HepG2 (cell line): ENCODE measurements at regions not wholly inside any gene's neighbourhood (a gene's known extent, or its start where the extent isn't known, plus 50 kb on each side); places are given as distances from the start of the nearest gene placed in this dataset.

ENCODE experiments used
- CENPBD1 ChIP-seq: sonication (generic); formaldehyde crosslinking; IDR thresholded peaks from 2 replicates; pipeline ENCODE4 v1.8.0; 2022; ENCODE audit warnings: missing genetic modification reagents, low read depth, mild to moderate bottlenecking, borderline replicate concordance
- CHD2 ChIP-seq: IDR thresholded peaks from 2 replicates; pipeline ENCODE4 v1.6.1; 2011; ENCODE audit warnings: low read depth, low read length, improper control_type of control experiment
- ERF ChIP-seq: IDR thresholded peaks from 2 replicates; pipeline ENCODE4 v1.6.1; 2018; ENCODE audit warnings: missing biosample characterization, missing genetic modification reagents
- KDM1A ChIP-seq: IDR thresholded peaks from 2 replicates; pipeline ENCODE4 v1.6.1; 2016; ENCODE audit warnings: missing compliant biosample characterization
- KDM5B ChIP-seq: sonication (generic); formaldehyde crosslinking; IDR thresholded peaks from 2 replicates; pipeline ENCODE4 v1.4.0; 2020; ENCODE audit warnings: missing genetic modification reagents, mild to moderate bottlenecking, borderline replicate concordance
- KLF12 ChIP-seq: sonication (generic); formaldehyde crosslinking; IDR thresholded peaks from 2 replicates; pipeline ENCODE4 v1.4.0; 2020; ENCODE audit warnings: missing genetic modification reagents, borderline replicate concordance
- MED8 ChIP-seq: sonication (generic); formaldehyde crosslinking; IDR thresholded peaks from 2 replicates; pipeline ENCODE4 v1.8.1; 2023; ENCODE audit warnings: mild to moderate bottlenecking, missing genetic modification reagents; ENCODE audit not compliant: insufficient replicate concordance
- MIER2 ChIP-seq: IDR thresholded peaks from 2 replicates; pipeline ENCODE4 v1.6.1; 2016; ENCODE audit warnings: missing biosample characterization, missing genetic modification reagents
- NFE2 ChIP-seq: sonication (generic); formaldehyde crosslinking; IDR thresholded peaks from 2 replicates; pipeline ENCODE4 v1.4.0; 2020; ENCODE audit warnings: missing genetic modification reagents
- NKX3-1 ChIP-seq: sonication (generic); formaldehyde crosslinking; IDR thresholded peaks from 2 replicates; pipeline ENCODE4 v1.5.0; 2020; ENCODE audit warnings: missing genetic modification reagents
- NR2F1 ChIP-seq, 2 experiments: fragments of 450-650 bp in 1 of 2; formaldehyde crosslinking in 1 of 2; IDR thresholded peaks; 2 replicates each; pipeline versions ENCODE4 v1.5.0 to v1.6.1; 2016 to 2020; ENCODE audit warnings: mild to moderate bottlenecking in 1 of 2, missing compliant biosample characterization in 1 of 2, missing genetic modification reagents in 1 of 2, moderate library complexity in 1 of 2
- NRL ChIP-seq: sonication (generic); formaldehyde crosslinking; IDR thresholded peaks from 2 replicates; pipeline ENCODE4 v1.5.0; 2020; ENCODE audit warnings: missing genetic modification reagents, mild to moderate bottlenecking, moderate library complexity, borderline replicate concordance
- PHF20 ChIP-seq: sonication (generic); formaldehyde crosslinking; IDR thresholded peaks from 2 replicates; pipeline ENCODE4 v1.5.0; 2020; ENCODE audit warnings: mild to moderate bottlenecking, missing genetic modification reagents
- RARG ChIP-seq: sonication (generic); formaldehyde crosslinking; IDR thresholded peaks from 2 replicates; pipeline ENCODE4 v1.4.0; 2020; ENCODE audit warnings: low read depth, mild to moderate bottlenecking, missing genetic modification reagents
- RBFOX2 ChIP-seq: fragments of 200-400 bp; formaldehyde crosslinking; IDR thresholded peaks from 2 replicates; pipeline ENCODE4 v1.6.1; 2017; ENCODE audit warnings: low read depth, mild to moderate bottlenecking, low read length
- RORA ChIP-seq: sonication (generic); formaldehyde crosslinking; IDR thresholded peaks from 2 replicates; pipeline ENCODE4 v1.5.0; 2020; ENCODE audit warnings: mild to moderate bottlenecking, missing genetic modification reagents, moderate library complexity
- SMC3 ChIP-seq: IDR thresholded peaks from 2 replicates; pipeline ENCODE4 v1.6.1; 2011; ENCODE audit warnings: low read length, improper control_type of control experiment
- SMYD3 ChIP-seq: sonication (generic); formaldehyde crosslinking; IDR thresholded peaks from 2 replicates; pipeline ENCODE4 v1.8.1; 2023; ENCODE audit warnings: mild to moderate bottlenecking, missing genetic modification reagents
- XBP1 ChIP-seq: sonication (generic); formaldehyde crosslinking; IDR thresholded peaks from 2 replicates; pipeline ENCODE4 v1.5.0; 2020; ENCODE audit warnings: missing genetic modification reagents
- ZBTB26 ChIP-seq: IDR thresholded peaks from 2 replicates; pipeline ENCODE4 v1.6.1; 2016; ENCODE audit warnings: missing compliant biosample characterization, missing genetic modification reagents, borderline replicate concordance
- ZMYM4 ChIP-seq: sonication (generic); formaldehyde crosslinking; IDR thresholded peaks from 2 replicates; pipeline ENCODE4 v1.8.1; 2023; ENCODE audit warnings: mild to moderate bottlenecking, missing genetic modification reagents
- ZNF260 ChIP-seq: sonication (generic); formaldehyde crosslinking; IDR thresholded peaks from 2 replicates; pipeline ENCODE4 v1.4.0; 2020; ENCODE audit warnings: missing genetic modification reagents, low read depth, mild to moderate bottlenecking, borderline replicate concordance
- ZNF281 ChIP-seq: sonication (generic); formaldehyde crosslinking; IDR thresholded peaks from 2 replicates; pipeline ENCODE4 v1.4.0; 2020; ENCODE audit warnings: missing genetic modification reagents, borderline replicate concordance
- ZNF331 ChIP-seq: sonication (generic); formaldehyde crosslinking; IDR thresholded peaks from 2 replicates; pipeline ENCODE4 v1.4.0; 2020; ENCODE audit warnings: missing genetic modification reagents
- ZNF441 ChIP-seq: sonication (generic); formaldehyde crosslinking; IDR thresholded peaks from 2 replicates; pipeline ENCODE4 v1.7.0; 2021; ENCODE audit warnings: missing genetic modification reagents, borderline replicate concordance
- ZNF546 ChIP-seq: sonication (generic); formaldehyde crosslinking; conservative IDR thresholded peaks from 2 replicates; pipeline ENCODE4 v1.8.1; 2023; ENCODE audit warnings: mild to moderate bottlenecking, missing genetic modification reagents
- ZNF83 ChIP-seq: sonication (generic); formaldehyde crosslinking; IDR thresholded peaks from 2 replicates; pipeline ENCODE4 v1.4.0; 2020; ENCODE audit warnings: missing genetic modification reagents, mild to moderate bottlenecking, borderline replicate concordance
- ZNF883 ChIP-seq: sonication (generic); formaldehyde crosslinking; IDR thresholded peaks from 2 replicates; pipeline ENCODE4 v1.5.1; 2020; ENCODE audit warnings: mild to moderate bottlenecking, missing genetic modification reagents; ENCODE audit errors: not compliant biosample characterization
- ZSCAN9 ChIP-seq: IDR thresholded peaks from 2 replicates; pipeline ENCODE4 v1.6.1; 2016; ENCODE audit warnings: borderline replicate concordance

- TF ChIP-seq ZNF260 (CRISPR knock-in tag) (no peak), SMC3 (no peak), ZMYM4 (CRISPR knock-in tag) (no peak; the same call in 1 of the 2 replicates), NR2F1 (CRISPR knock-in tag; IDR thresholded peaks at IDR 0.05) (no peak), CENPBD1 (CRISPR knock-in tag) (no peak), ZNF83 (CRISPR knock-in tag) (peak; percentile 23; the same call in 1 of the 2 replicates), ZNF331 (CRISPR knock-in tag) (no peak), KDM1A (no peak), SMYD3 (no peak), KDM5B (no peak; the same call in 1 of the 2 replicates), ZSCAN9 (no peak; the same call in 1 of the 2 replicates), MED8 (CRISPR knock-in tag) (no peak), RBFOX2 (peak; percentile 52), MIER2 (CRISPR knock-in tag) (no peak), ZNF546 (CRISPR knock-in tag) (peak; percentile 26; the same call in 1 of the 2 replicates), ERF (peak; percentile 10; the same call in 1 of the 2 replicates), RARG (no peak), NFE2 (CRISPR knock-in tag) (no peak), PHF20 (CRISPR knock-in tag) (no peak), ZBTB26 (CRISPR knock-in tag) (no peak), NKX3-1 (CRISPR knock-in tag) (no peak; the same call in 1 of the 2 replicates), NRL (no peak), ZNF883 (CRISPR knock-in tag) (peak; percentile 40), ZNF281 (CRISPR knock-in tag) (no peak), CHD2 (no peak), RORA (CRISPR knock-in tag) (no peak), XBP1 (CRISPR knock-in tag) (no peak), KLF12 (CRISPR knock-in tag) (peak; percentile 57), ZNF441 (CRISPR knock-in tag) (no peak)
These were observed 133.5 kb upstream of the HAAO start (continued) for GRCh38 chr2:42925742-42926433.
